ENCODE measurements at regions not wholly inside any gene's neighbourhood (a gene's known extent, or its start where the extent isn't known, plus 50 kb on each side); places are given as distances from the start of the nearest gene placed in this dataset.
"Not testable (repeated sequence)": the region's sequence is repeated elsewhere in the genome, so short reads cannot be mapped to it uniquely, and the experiment has no call there.

DNA sequence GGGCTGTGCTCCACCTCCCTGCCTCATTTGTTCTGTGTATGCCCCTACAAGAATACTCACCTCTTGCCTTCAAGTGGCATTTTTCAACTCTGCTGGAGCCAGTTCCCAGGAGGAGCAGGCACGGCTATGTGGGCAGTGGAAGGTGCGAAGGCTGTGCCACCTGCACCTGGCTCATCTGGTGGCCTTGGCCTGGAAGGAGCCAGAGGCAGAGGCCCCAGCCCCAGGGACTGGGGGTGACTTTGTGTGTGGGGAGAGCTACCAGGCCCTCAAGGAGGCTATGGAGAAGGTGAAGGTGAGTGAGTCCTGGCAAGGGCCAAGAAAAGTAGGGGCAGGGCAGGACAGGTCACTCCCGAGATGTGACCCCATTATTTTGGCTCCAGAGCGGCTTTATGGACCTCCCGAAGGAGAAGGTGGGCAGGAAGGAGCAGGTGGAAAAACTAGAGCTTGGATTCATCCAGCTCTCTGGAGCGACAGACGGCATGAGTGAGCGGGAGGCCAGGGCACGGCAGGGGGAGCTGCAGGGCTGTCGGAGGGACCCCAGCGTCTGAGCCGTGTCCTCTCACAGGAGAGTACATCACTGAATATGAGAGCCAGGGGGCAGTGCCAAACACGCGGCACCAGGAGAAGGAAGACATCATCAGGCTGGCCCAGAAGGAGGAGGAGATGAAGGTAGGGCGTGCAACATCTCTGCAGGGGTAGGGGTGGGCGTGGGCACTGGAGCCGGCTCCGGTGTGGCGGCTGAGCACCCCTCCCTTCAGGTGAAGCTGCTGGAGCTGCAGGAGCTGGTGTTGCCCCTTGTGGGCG, 57.3 kb upstream of the UBE2Q2 start:
- ATAC-seq (ENCODE audit: insufficient read depth, low FRiP score) (no peak), DNase-seq (peak; percentile 45 to 60 (median 48))
- Histone ChIP-seq H3K36me3 (ENCODE audit: control insufficient read depth in 4 of 4, insufficient read depth in 4 of 4, low read length in 4 of 4) (no peaks in the 10 kb centered on the region), H3K4me3 (no peak overlapping the region), H3K27me3 (ENCODE audit: control insufficient read depth in 3 of 3, insufficient read depth in 3 of 3, low read length in 2 of 3) (peaks cover 0 to 15% (median 8%) of the 10 kb centered on the region in 3 donors), H3K9me3 (ENCODE audit: control insufficient read depth in 4 of 4, insufficient read depth in 3 of 4, low read length in 3 of 4) (no peaks in the 10 kb centered on the region), H3K4me1 (ENCODE audit: control insufficient read depth in 5 of 5, insufficient read depth in 5 of 5, low read length in 5 of 5) (no peaks in the 10 kb centered on the region), H3K9ac (ENCODE audit: insufficient read depth in 1 of 2, low read length in 2 of 2) (no peak overlapping the region), H3K27ac (ENCODE audit: low read depth in 1 of 2, low read length in 1 of 2) (no peak overlapping the region)
- TF ChIP-seq, protein P1, sequence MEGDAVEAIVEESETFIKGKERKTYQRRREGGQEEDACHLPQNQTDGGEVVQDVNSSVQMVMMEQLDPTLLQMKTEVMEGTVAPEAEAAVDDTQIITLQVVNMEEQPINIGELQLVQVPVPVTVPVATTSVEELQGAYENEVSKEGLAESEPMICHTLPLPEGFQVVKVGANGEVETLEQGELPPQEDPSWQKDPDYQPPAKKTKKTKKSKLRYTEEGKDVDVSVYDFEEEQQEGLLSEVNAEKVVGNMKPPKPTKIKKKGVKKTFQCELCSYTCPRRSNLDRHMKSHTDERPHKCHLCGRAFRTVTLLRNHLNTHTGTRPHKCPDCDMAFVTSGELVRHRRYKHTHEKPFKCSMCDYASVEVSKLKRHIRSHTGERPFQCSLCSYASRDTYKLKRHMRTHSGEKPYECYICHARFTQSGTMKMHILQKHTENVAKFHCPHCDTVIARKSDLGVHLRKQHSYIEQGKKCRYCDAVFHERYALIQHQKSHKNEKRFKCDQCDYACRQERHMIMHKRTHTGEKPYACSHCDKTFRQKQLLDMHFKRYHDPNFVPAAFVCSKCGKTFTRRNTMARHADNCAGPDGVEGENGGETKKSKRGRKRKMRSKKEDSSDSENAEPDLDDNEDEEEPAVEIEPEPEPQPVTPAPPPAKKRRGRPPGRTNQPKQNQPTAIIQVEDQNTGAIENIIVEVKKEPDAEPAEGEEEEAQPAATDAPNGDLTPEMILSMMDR (IDR thresholded peaks at IDR 0.05; ENCODE audit: control extremely low read depth, extremely low read depth): no peak
- 52 to 58% methylated on average over 20 of the region's 20 CpGs for WGBS, 2 donors

DNA sequence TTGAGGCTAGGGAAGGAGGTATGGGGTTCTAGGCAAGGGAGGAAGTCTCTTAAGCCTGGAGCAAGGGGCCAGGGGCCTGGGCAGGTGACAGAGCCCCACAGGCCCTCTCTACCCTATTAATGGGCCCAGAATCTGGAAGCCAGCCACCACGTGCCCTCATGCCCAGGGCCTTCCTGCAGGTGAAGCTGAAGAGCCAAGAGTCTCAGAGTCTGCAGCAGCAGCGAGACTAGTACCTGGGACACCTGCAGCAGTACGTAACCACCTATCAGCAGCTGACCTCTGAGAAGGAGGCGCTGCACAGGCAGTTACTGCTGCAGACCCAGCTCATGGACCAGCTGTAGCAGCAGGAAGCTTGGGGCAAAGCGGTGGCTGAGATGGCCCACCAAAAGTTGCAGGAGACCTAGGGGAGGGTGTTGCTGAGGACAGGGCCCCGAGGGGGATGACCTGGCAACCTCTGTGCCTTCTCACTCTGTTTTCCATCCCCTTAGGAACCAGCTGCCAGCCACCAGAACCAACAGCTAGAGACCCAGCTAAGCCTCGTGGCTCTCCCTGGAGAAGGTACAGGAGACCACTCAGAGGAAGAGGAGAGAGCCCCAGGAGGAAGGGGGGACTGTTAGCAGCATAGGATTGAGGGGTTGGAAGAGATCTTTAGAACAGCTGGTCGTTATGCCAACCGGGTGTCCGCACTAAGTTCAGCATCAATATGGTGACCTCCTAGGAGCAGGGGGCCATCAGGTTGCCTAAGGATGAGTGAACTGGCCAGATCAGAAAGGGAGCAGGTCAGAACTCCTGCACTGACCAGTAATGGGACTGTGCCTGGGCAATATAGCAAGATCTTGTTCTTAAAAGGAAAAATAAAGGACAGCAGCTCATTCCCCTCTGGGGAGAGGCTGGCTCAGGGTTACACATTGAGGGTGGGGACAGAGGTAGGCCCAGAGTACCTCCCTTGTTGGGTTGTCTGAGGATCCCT, 58.5 kb upstream of the UBE2Q2 start:
- H3K27me3 ChIP-seq (ENCODE audit: control insufficient read depth in 3 of 3, insufficient read depth in 3 of 3, low read length in 2 of 3): peaks cover 0 to 15% (median 6%) of the 10 kb centered on the region in 3 donors
- not testable (repeated sequence) for ATAC-seq (ENCODE audit: insufficient read depth, low FRiP score); H3K36me3 ChIP-seq (ENCODE audit: control insufficient read depth in 4 of 4, insufficient read depth in 4 of 4, low read length in 4 of 4); H3K27ac ChIP-seq (ENCODE audit: low read depth in 1 of 2, low read length in 1 of 2); H3K9ac ChIP-seq (ENCODE audit: insufficient read depth in 1 of 2, low read length in 2 of 2); DNase-seq; H3K4me1 ChIP-seq (ENCODE audit: control insufficient read depth in 5 of 5, insufficient read depth in 5 of 5, low read length in 5 of 5); H3K4me3 ChIP-seq; H3K9me3 ChIP-seq (ENCODE audit: control insufficient read depth in 4 of 4, insufficient read depth in 3 of 4, low read length in 3 of 4)
- 87 to 88% methylated on average over 8 to 10 of the region's 10 CpGs for WGBS, 2 donors

DNA sequence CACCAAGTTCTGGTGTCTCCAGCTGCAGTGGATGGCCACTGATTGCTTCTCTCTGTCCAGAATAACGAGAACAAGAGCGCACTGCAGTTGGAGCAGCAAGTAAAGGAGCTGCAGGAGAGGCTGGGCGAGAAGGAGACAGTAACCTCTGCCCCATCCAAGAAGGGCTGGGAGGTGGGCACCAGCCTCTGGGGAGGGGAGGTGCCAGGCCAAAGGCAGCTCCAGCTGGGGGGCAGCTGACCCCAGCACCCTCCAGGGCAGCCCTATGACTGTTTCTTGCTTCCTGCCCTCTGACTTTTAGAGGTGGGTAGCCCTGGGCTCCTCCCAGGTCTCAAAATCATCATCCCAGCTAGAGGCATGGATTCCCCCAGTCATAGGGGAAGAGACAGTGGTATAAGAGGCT, 59.7 kb upstream of the UBE2Q2 start:
- H3K27me3 ChIP-seq (ENCODE audit: control insufficient read depth in 3 of 3, insufficient read depth in 3 of 3, low read length in 2 of 3): peaks cover 0 to 11% (median 6%) of the 10 kb centered on the region in 3 donors
- not testable (repeated sequence) for ATAC-seq (ENCODE audit: insufficient read depth, low FRiP score); H3K9me3 ChIP-seq (ENCODE audit: control insufficient read depth in 4 of 4, insufficient read depth in 3 of 4, low read length in 3 of 4); H3K9ac ChIP-seq (ENCODE audit: insufficient read depth in 1 of 2, low read length in 2 of 2); H3K4me1 ChIP-seq (ENCODE audit: control insufficient read depth in 5 of 5, insufficient read depth in 5 of 5, low read length in 5 of 5); DNase-seq; H3K36me3 ChIP-seq (ENCODE audit: control insufficient read depth in 4 of 4, insufficient read depth in 4 of 4, low read length in 4 of 4); H3K27ac ChIP-seq (ENCODE audit: low read depth in 1 of 2, low read length in 1 of 2); H3K4me3 ChIP-seq
- 91 to 92% methylated on average over 3 of the region's 3 CpGs for WGBS, 2 donors

DNA sequence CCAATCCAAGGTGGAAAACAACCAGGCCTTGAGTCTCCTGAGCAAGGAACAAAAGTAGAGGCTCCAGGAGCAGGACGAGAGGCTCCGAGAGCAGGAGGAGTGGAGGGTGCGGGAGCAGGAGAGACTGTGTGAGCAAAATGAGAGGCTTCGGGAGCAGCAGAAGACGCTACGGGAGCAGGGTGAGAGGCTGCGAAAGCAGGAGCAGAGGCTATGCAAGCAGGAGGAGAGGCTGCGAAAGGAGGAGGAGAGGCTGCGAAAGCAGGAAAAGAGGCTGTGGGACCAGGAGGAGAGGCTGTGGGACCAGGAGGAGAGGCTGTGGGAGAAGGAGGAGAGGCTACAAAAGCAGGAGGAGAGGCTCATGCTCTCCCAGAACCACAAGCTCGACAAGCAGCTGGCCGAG, 60.3 kb upstream of the UBE2Q2 start:
- TF ChIP-seq, protein P1 (IDR thresholded peaks at IDR 0.05; ENCODE audit: control extremely low read depth, extremely low read depth): no peak
- no peaks in the 10 kb centered on the region for H3K36me3 ChIP-seq (ENCODE audit: control insufficient read depth in 4 of 4, insufficient read depth in 4 of 4, low read length in 4 of 4)
- no peak overlapping the region for H3K27ac ChIP-seq (ENCODE audit: low read depth in 1 of 2, low read length in 1 of 2)
- H3K27me3 ChIP-seq (ENCODE audit: control insufficient read depth in 3 of 3, insufficient read depth in 3 of 3, low read length in 2 of 3): peaks cover 0 to 8% (median 6%) of the 10 kb centered on the region in 3 donors
- H3K9me3 ChIP-seq (ENCODE audit: control insufficient read depth in 4 of 4, insufficient read depth in 3 of 4, low read length in 3 of 4): no peaks in the 10 kb centered on the region
- ATAC-seq (ENCODE audit: insufficient read depth, low FRiP score) (no peak), DNase-seq (no peak)
- WGBS, 2 donors: 83 to 90% methylated on average over 11 of the region's 11 CpGs
- H3K4me3 ChIP-seq: no peak overlapping the region
- no peak overlapping the region for H3K9ac ChIP-seq (ENCODE audit: insufficient read depth in 1 of 2, low read length in 2 of 2)
- H3K4me1 ChIP-seq (ENCODE audit: control insufficient read depth in 5 of 5, insufficient read depth in 5 of 5, low read length in 5 of 5): no peaks in the 10 kb centered on the region

DNA sequence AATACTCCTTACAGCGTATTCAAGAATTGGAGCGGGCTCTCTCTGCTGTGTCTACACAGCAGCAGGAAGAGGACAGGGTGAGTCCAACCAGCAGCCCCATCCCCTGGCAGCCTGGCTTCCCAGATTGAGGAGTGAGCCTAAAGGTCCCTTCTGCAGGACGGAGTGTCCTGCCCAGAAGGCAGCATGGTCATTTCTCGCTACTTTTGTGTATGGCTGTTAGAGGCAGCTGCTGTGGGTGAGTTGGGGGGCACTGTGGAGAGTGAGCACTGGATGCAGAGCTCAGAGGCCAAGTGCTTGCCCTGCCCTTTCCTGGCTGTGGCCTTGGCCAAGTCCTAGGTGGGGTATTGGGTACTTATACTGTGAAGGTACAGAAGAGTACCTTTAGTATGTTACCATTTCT, 62.3 kb upstream of the UBE2Q2 start:
- not testable (repeated sequence) for H3K27ac ChIP-seq (ENCODE audit: low read depth in 1 of 2, low read length in 1 of 2); H3K4me3 ChIP-seq; H3K4me1 ChIP-seq (ENCODE audit: control insufficient read depth in 5 of 5, insufficient read depth in 5 of 5, low read length in 5 of 5); H3K9me3 ChIP-seq (ENCODE audit: control insufficient read depth in 4 of 4, insufficient read depth in 3 of 4, low read length in 3 of 4); DNase-seq; H3K9ac ChIP-seq (ENCODE audit: insufficient read depth in 1 of 2, low read length in 2 of 2); ATAC-seq (ENCODE audit: insufficient read depth, low FRiP score); H3K27me3 ChIP-seq (ENCODE audit: control insufficient read depth in 3 of 3, insufficient read depth in 3 of 3, low read length in 2 of 3); H3K36me3 ChIP-seq (ENCODE audit: control insufficient read depth in 4 of 4, insufficient read depth in 4 of 4, low read length in 4 of 4)
- WGBS, 2 donors: 96 to 97% methylated on average over 4 of the region's 4 CpGs

Measured in lung (tissue), 11 donors.